Stimulated activated effector memory CD8-positive, alpha-beta T cell treated with anti-CD3 and anti-CD28 coated beads, Interleukin-12 subunit alpha, Interleukin-12 subunit beta, amount 100 ng/mL, for 72 hours (primary cell): ENCODE measurements at regions not wholly inside any gene's neighbourhood (a gene's known extent, or its start where the extent isn't known, plus 50 kb on each side); places are given as distances from the start of the nearest gene placed in this dataset.

Source experiments
- ATAC-seq: fragments of 150-1000 bp; cut with Tn5 transposase; 2 replicates; pipeline ENCODE4 v1.10.0; 2021
- DNase-seq, 2 donors: peaks; one replicate each; pipeline ENCODE4 v3.0.0; 2021 to 2022; ENCODE audit warnings: low spot score in 2 of 2
- H3K27ac Mint-ChIP-seq: one replicate; pipeline ENCODE4 v1.8.0; 2022; ENCODE audit warnings: mild to moderate bottlenecking, mixed read lengths
- H3K36me3 Mint-ChIP-seq: one replicate; pipeline ENCODE4 v1.8.0; 2022; ENCODE audit warnings: mild to moderate bottlenecking, mixed read lengths
- H3K4me1 Mint-ChIP-seq: one replicate; pipeline ENCODE4 v1.8.0; 2022; ENCODE audit warnings: mixed read lengths
- H3K4me3 Mint-ChIP-seq: one replicate; pipeline ENCODE4 v1.8.0; 2022; ENCODE audit warnings: mild to moderate bottlenecking, mixed read lengths
- H3K9me3 Mint-ChIP-seq: one replicate; pipeline ENCODE4 v1.8.0; 2022; ENCODE audit warnings: mixed read lengths

- ATAC-seq (no peak), DNase-seq (no peak)
- H3K9me3 Mint-ChIP-seq, result no peaks in the 10 kb centered on the region
- H3K4me3 Mint-ChIP-seq, result no peak overlapping the region
- no peaks in the 10 kb centered on the region for H3K36me3 Mint-ChIP-seq
- peaks cover 13% of the 10 kb centered on the region for H3K4me1 Mint-ChIP-seq
- no peak overlapping the region for H3K27ac Mint-ChIP-seq
Observed at GRCh38 chr11:95717314-95717713, 72.3 kb downstream of the FAM76B start.

GRCh38 chr11:95716266-95716665, 73.3 kb downstream of the FAM76B start:
- H3K9me3 Mint-ChIP-seq, result no peaks in the 10 kb centered on the region
- no peaks in the 10 kb centered on the region for H3K36me3 Mint-ChIP-seq
- DNase-seq (no peak), ATAC-seq (no peak)
- no peak overlapping the region for H3K4me3 Mint-ChIP-seq
- H3K27ac Mint-ChIP-seq, result no peak overlapping the region
- H3K4me1 Mint-ChIP-seq, result peaks cover 21% of the 10 kb centered on the region

GRCh38 chr11:95715777-95716241, 73.8 kb downstream of the FAM76B start:
- H3K4me3 Mint-ChIP-seq, result no peak overlapping the region
- ATAC-seq (peak; percentile 89), DNase-seq (no peak)
- H3K4me1 Mint-ChIP-seq, result peaks cover 21% of the 10 kb centered on the region
- H3K9me3 Mint-ChIP-seq, result no peaks in the 10 kb centered on the region
- H3K27ac Mint-ChIP-seq, result no peak overlapping the region
- H3K36me3 Mint-ChIP-seq, result no peaks in the 10 kb centered on the region

GRCh38 chr11:95714843-95715776, 74.5 kb downstream of the FAM76B start:
- no peaks in the 10 kb centered on the region for H3K36me3 Mint-ChIP-seq
- H3K27ac Mint-ChIP-seq, result no peak overlapping the region
- ATAC-seq (no peak), DNase-seq (no peak)
- peaks cover 21% of the 10 kb centered on the region for H3K4me1 Mint-ChIP-seq
- H3K9me3 Mint-ChIP-seq, result no peaks in the 10 kb centered on the region
- no peak overlapping the region for H3K4me3 Mint-ChIP-seq

GRCh38 chr11:95713428-95713827, 76.2 kb downstream of the FAM76B start:
- Mint-ChIP-seq H3K27ac (no peak overlapping the region), H3K9me3 (no peaks in the 10 kb centered on the region), H3K4me1 (peaks cover 21% of the 10 kb centered on the region)

GRCh38 chr11:95711945-95712221, 77.7 kb downstream of the FAM76B start:
- DNase-seq (no peak), ATAC-seq (peak; percentile 53)
- Mint-ChIP-seq H3K36me3 (no peaks in the 10 kb centered on the region), H3K27ac (no peak overlapping the region), H3K4me3 (peak overlapping the region; percentile 1), H3K4me1 (peaks cover 21% of the 10 kb centered on the region), H3K9me3 (no peaks in the 10 kb centered on the region)

More at GRCh38 chr11:95713428-95713827, 76.2 kb downstream of the FAM76B start:
- DNase-seq, result no peak
- ATAC-seq, result no peak
- H3K36me3 Mint-ChIP-seq, result no peaks in the 10 kb centered on the region
- no peak overlapping the region for H3K4me3 Mint-ChIP-seq

- Mint-ChIP-seq H3K9me3 (no peaks in the 10 kb centered on the region), H3K4me3 (peak overlapping the region; percentile 1), H3K36me3 (no peaks in the 10 kb centered on the region), H3K4me1 (peaks cover 19% of the 10 kb centered on the region), H3K27ac (no peak overlapping the region)
- DNase-seq (no peak), ATAC-seq (peak; percentile 53)
Observed at GRCh38 chr11:95711162-95711944, 78.2 kb downstream of the FAM76B start.

- ATAC-seq, result no peak
- Mint-ChIP-seq H3K36me3 (no peaks in the 10 kb centered on the region), H3K27ac (no peak overlapping the region), H3K4me3 (no peak overlapping the region), H3K9me3 (no peaks in the 10 kb centered on the region), H3K4me1 (peaks cover 8% of the 10 kb centered on the region)
- DNase-seq, result no peak
Observed at GRCh38 chr11:95708681-95709080, 80.9 kb downstream of the FAM76B start.

GRCh38 chr11:95706974-95707387, 82.6 kb downstream of the FAM76B start:
- Mint-ChIP-seq H3K9me3 (no peaks in the 10 kb centered on the region), H3K27ac (no peak overlapping the region)

GRCh38 chr11:95705485-95706124, 84.0 kb downstream of the FAM76B start:
- Mint-ChIP-seq H3K36me3 (no peaks in the 10 kb centered on the region), H3K9me3 (no peaks in the 10 kb centered on the region), H3K4me1 (peaks cover 7% of the 10 kb centered on the region), H3K4me3 (no peak overlapping the region), H3K27ac (no peak overlapping the region)
- ATAC-seq (peak; percentile 90), DNase-seq (peak; percentile 78 to 86)

More at GRCh38 chr11:95706974-95707387, 82.6 kb downstream of the FAM76B start:
- H3K4me1 Mint-ChIP-seq, result peaks cover 6% of the 10 kb centered on the region
- H3K36me3 Mint-ChIP-seq, result no peaks in the 10 kb centered on the region
- ATAC-seq (no peak), DNase-seq (no peak)
- no peak overlapping the region for H3K4me3 Mint-ChIP-seq

- no peak for DNase-seq
- no peak for ATAC-seq
- Mint-ChIP-seq H3K4me3 (no peak overlapping the region), H3K36me3 (no peaks in the 10 kb centered on the region), H3K27ac (no peak overlapping the region), H3K4me1 (peaks cover 14% of the 10 kb centered on the region), H3K9me3 (no peaks in the 10 kb centered on the region)
Observed at GRCh38 chr11:95704865-95705264, 84.7 kb downstream of the FAM76B start.

GRCh38 chr11:95703049-95703448, 86.5 kb downstream of the FAM76B start:
- DNase-seq, result no peak
- no peak overlapping the region for H3K27ac Mint-ChIP-seq
- no peaks in the 10 kb centered on the region for H3K9me3 Mint-ChIP-seq
- peak; percentile 54 for ATAC-seq
- H3K4me3 Mint-ChIP-seq, result peak overlapping the region; percentile 30
- peaks cover 31% of the 10 kb centered on the region for H3K4me1 Mint-ChIP-seq
- H3K36me3 Mint-ChIP-seq, result no peaks in the 10 kb centered on the region

GRCh38 chr11:95702526-95702925, 87.1 kb downstream of the FAM76B start:
- DNase-seq (no peak), ATAC-seq (no peak)
- Mint-ChIP-seq H3K27ac (no peak overlapping the region), H3K4me3 (peak overlapping the region; percentile 30), H3K36me3 (no peaks in the 10 kb centered on the region), H3K9me3 (no peaks in the 10 kb centered on the region), H3K4me1 (peaks cover 35% of the 10 kb centered on the region)

GRCh38 chr11:95700471-95700817, 89.1 kb downstream of the FAM76B start:
- H3K4me1 Mint-ChIP-seq, result peaks cover 35% of the 10 kb centered on the region
- H3K27ac Mint-ChIP-seq, result peak overlapping the region; percentile 84
- H3K9me3 Mint-ChIP-seq, result no peaks in the 10 kb centered on the region
- ATAC-seq, result peak; percentile 62
- no peak for DNase-seq
- no peaks in the 10 kb centered on the region for H3K36me3 Mint-ChIP-seq
- H3K4me3 Mint-ChIP-seq, result peak overlapping the region; percentile 64
